Dedifferentiated amniotic fluid mesenchymal stem cell (primary cell): ENCODE measurements at regions not wholly inside any gene's neighbourhood (a gene's known extent, or its start where the extent isn't known, plus 50 kb on each side); places are given as distances from the start of the nearest gene placed in this dataset.

Experiments
- DNase-seq: peaks from one replicate; pipeline ENCODE4 v3.0.0-alpha.2; 2016; ENCODE audit errors: extremely low spot score

- no peak for DNase-seq
Observed at GRCh38 chr6:47360388-47360787, 50.7 kb upstream of the TNFRSF21 start.

GRCh38 chr6:47362857-47363461, 53.3 kb upstream of the TNFRSF21 start:
- no peak for DNase-seq

GRCh38 chr6:47363736-47364135, 54.0 kb upstream of the TNFRSF21 start:
- no peak for DNase-seq

GRCh38 chr6:47366335-47366890, 56.7 kb upstream of the TNFRSF21 start:
- no peak for DNase-seq

GRCh38 chr6:47371139-47371869, 61.6 kb upstream of the TNFRSF21 start:
- DNase-seq: no peak

- DNase-seq: no peak
Observed at GRCh38 chr6:47371870-47372255, 62.2 kb upstream of the TNFRSF21 start.

GRCh38 chr6:47372318-47372717, 62.6 kb upstream of the TNFRSF21 start:
- DNase-seq: no peak

- no peak for DNase-seq
Observed at GRCh38 chr6:47375426-47375825, 65.7 kb upstream of the TNFRSF21 start.

GRCh38 chr6:47376930-47377329, 67.2 kb upstream of the TNFRSF21 start:
- no peak for DNase-seq

- DNase-seq: no peak
Observed at GRCh38 chr6:47377971-47378370, 68.3 kb upstream of the TNFRSF21 start.

- no peak for DNase-seq
Observed at GRCh38 chr6:47379328-47379727, 69.6 kb upstream of the TNFRSF21 start.

GRCh38 chr6:47380251-47380650, 70.5 kb upstream of the TNFRSF21 start:
- no peak for DNase-seq

GRCh38 chr6:47381036-47381435, 71.3 kb upstream of the TNFRSF21 start:
- no peak for DNase-seq

GRCh38 chr6:47383360-47383759, 73.7 kb upstream of the TNFRSF21 start:
- DNase-seq: no peak

- no peak for DNase-seq
Observed at GRCh38 chr6:47391675-47392074, 82.0 kb upstream of the TNFRSF21 start.

- DNase-seq: no peak
Observed at GRCh38 chr6:47392251-47392650, 82.5 kb upstream of the TNFRSF21 start.

- no peak for DNase-seq
Observed at GRCh38 chr6:47396401-47397069, 81.1 kb upstream of the CD2AP start.

- no peak for DNase-seq
Observed at GRCh38 chr6:47400581-47400980, 77.0 kb upstream of the CD2AP start.

- DNase-seq: no peak
Observed at GRCh38 chr6:47402081-47402480, 75.5 kb upstream of the CD2AP start.

GRCh38 chr6:47403056-47403455, 74.5 kb upstream of the CD2AP start:
- no peak for DNase-seq

GRCh38 chr6:47403801-47404200, 73.8 kb upstream of the CD2AP start:
- no peak for DNase-seq

- no peak for DNase-seq
Observed at GRCh38 chr6:47404435-47404834, 73.2 kb upstream of the CD2AP start.

GRCh38 chr6:47405273-47405672, 72.3 kb upstream of the CD2AP start:
- DNase-seq: no peak
